HCT116 (cell line): ENCODE measurements at regions not wholly inside any gene's neighbourhood (a gene's known extent, or its start where the extent isn't known, plus 50 kb on each side); places are given as distances from the start of the nearest gene placed in this dataset.

Experiments used
- ATAC-seq: fragments of 200-7000 bp; cut with Tn5 transposase; 2 replicates; pipeline ENCODE4 v1.9.1; 2020; ENCODE audit warnings: mild to moderate bottlenecking, moderate library complexity
- BruUV-seq: library from RNA; stranded (reverse); fragments of 400-500 nt; replicated peaks from 2 replicates; lab custom pipeline; 2021; lab: Mats Ljungman, UMichigan
- CTCF ChIA-PET: fragments of 300-600 bp; sonication (Branson Sonifier 250); formaldehyde crosslinking; loops from one replicate; lab custom pipeline; 2021; ENCODE audit warnings: antibody characterized with exemption; lab: Charles Lee
- POLR2A ChIA-PET: fragments of 300-600, 350-600 bp; sonication (Branson Sonifier 250); formaldehyde crosslinking; loops from one replicate; lab custom pipeline; 2021; ENCODE audit warnings: antibody characterized with exemption; lab: Charles Lee
- RAD21 ChIA-PET, 2 experiments: fragments of 300-600 bp; sonication (Branson Sonifier 250); formaldehyde crosslinking; loops; one replicate each; lab custom pipeline; 2023; ENCODE audit warnings: low total read pairs in 2 of 2; ENCODE audit not compliant: uncharacterized antibody in 2 of 2, unreplicated experiment in 2 of 2, low non-redundant PET in 1 of 2; lab: Charles Lee
- DNase-seq: peaks from one replicate; pipeline ENCODE4 v3.0.0-alpha.2; 2010; ENCODE audit warnings: low read depth, low spot score
- H2AFZ ChIP-seq: fragments of 200-600 bp; shearing (Covaris generic), sonication (generic); 2 replicates; pipeline ENCODE4 v1.6.1; 2017; ENCODE audit warnings: low read depth, mixed run types, mixed read lengths, antibody characterized with exemption, low read length; ENCODE audit not compliant: poor library complexity, severe bottlenecking
- H3K27ac ChIP-seq: 2 replicates; pipeline ENCODE4 v1.5.1; 2012; ENCODE audit warnings: low read depth, low read length
- H3K27me3 ChIP-seq: fragments of 200-600 bp; sonication (generic); 2 replicates; pipeline ENCODE4 v1.6.1; 2016; ENCODE audit warnings: mixed run types, low read length, mixed read lengths; ENCODE audit not compliant: insufficient read depth
- H3K36me3 ChIP-seq, 2 experiments: fragments of 200-500 bp in 1 of 2; fragments of 200-600 bp in 1 of 2; sonication (Bioruptor generic) in 1 of 2; sonication (generic) in 1 of 2; 2 replicates each; pipeline versions ENCODE4 v1.5.1 to v1.6.1; 2014 to 2016; ENCODE audit warnings: low read length in 2 of 2, inconsistent platforms in 1 of 2, mixed read lengths in 1 of 2, mixed run types in 1 of 2; ENCODE audit not compliant: insufficient read depth in 2 of 2, control insufficient read depth in 1 of 2
- H3K4me1 ChIP-seq, 2 experiments: fragments of 200-600 bp in 1 of 2; sonication (generic) in 1 of 2; 2 replicates each; pipeline versions ENCODE4 v1.5.1 to v1.6.1; 2012 to 2017; ENCODE audit warnings: low read length in 2 of 2, inconsistent platforms in 1 of 2, mild to moderate bottlenecking in 1 of 2, mixed read lengths in 1 of 2, mixed run types in 1 of 2, moderate library complexity in 1 of 2; ENCODE audit not compliant: insufficient read depth in 2 of 2, control insufficient read depth in 1 of 2
- H3K4me2 ChIP-seq: fragments of 200-600 bp; sonication (generic); 2 replicates; pipeline ENCODE4 v1.6.1; 2017; ENCODE audit warnings: mixed run types, low read length, mixed read lengths
- H3K4me3 ChIP-seq, 2 experiments: fragments of 200-600 bp in 1 of 2; sonication (generic) in 1 of 2; replicated peaks in 1 of 2; 2 replicates each; pipeline ENCODE4 v1.5.1; 2011 to 2016; ENCODE audit warnings: low read length in 2 of 2, control low read depth in 1 of 2, low read depth in 1 of 2, mild to moderate bottlenecking in 1 of 2, mixed read lengths in 1 of 2, mixed run types in 1 of 2
- H3K79me2 ChIP-seq: fragments of 200-600 bp; sonication (generic); 2 replicates; pipeline ENCODE4 v1.6.1; 2017; ENCODE audit warnings: mild to moderate bottlenecking, mixed run types, low read length, moderate library complexity, mixed read lengths; ENCODE audit not compliant: insufficient read depth
- H3K9ac ChIP-seq: fragments of 200-600 bp; sonication (generic); 2 replicates; pipeline ENCODE4 v1.6.1; 2016; ENCODE audit warnings: low read length, mixed read lengths
- H3K9me2 ChIP-seq: fragments of 200-600 bp; sonication (generic), shearing (Covaris generic); 2 replicates; pipeline ENCODE4 v1.6.1; 2017; ENCODE audit warnings: mixed run types, mild to moderate bottlenecking, moderate library complexity; ENCODE audit not compliant: insufficient read depth
- H3K9me3 ChIP-seq, 2 experiments: fragments of 200-500 bp in 1 of 2; fragments of 200-600 bp in 1 of 2; sonication (Bioruptor generic) in 1 of 2; sonication (generic) in 1 of 2; 2 replicates each; pipeline ENCODE4 v1.6.1; 2014 to 2017; ENCODE audit warnings: low read length in 2 of 2, mixed read lengths in 2 of 2, inconsistent platforms in 1 of 2, low read depth in 1 of 2, mild to moderate bottlenecking in 1 of 2, mixed run types in 1 of 2, moderate library complexity in 1 of 2; ENCODE audit not compliant: control insufficient read depth in 1 of 2, insufficient read depth in 1 of 2
- H4K20me1 ChIP-seq: fragments of 200-600 bp; sonication (generic), shearing (Covaris generic); 2 replicates; pipeline ENCODE4 v1.6.1; 2017; ENCODE audit warnings: mixed run types, mild to moderate bottlenecking, moderate library complexity; ENCODE audit not compliant: insufficient read depth
- CEBPB ChIP-seq: IDR thresholded peaks from 2 replicates; pipeline ENCODE4 v1.6.1; 2012; ENCODE audit warnings: low read depth
- EGR1 ChIP-seq: IDR thresholded peaks from 2 replicates; pipeline ENCODE4 v1.6.1; 2012; ENCODE audit warnings: low read depth
- ELF1 ChIP-seq: IDR thresholded peaks from 2 replicates; pipeline ENCODE4 v1.6.1; 2012; ENCODE audit warnings: low read depth, borderline replicate concordance
- EZH2 ChIP-seq: fragments of 200-600 bp; sonication (generic); IDR thresholded peaks from 2 replicates; pipeline ENCODE4 v1.6.1; 2017; ENCODE audit warnings: antibody characterized with exemption, mixed run types
- EZH2phosphoT487 ChIP-seq: fragments of 200-600 bp; IDR thresholded peaks from 2 replicates; pipeline ENCODE4 v1.6.1; 2018; ENCODE audit warnings: antibody characterized with exemption, borderline replicate concordance
- FOSL1 ChIP-seq: IDR thresholded peaks from 2 replicates; pipeline ENCODE4 v1.6.1; 2012; ENCODE audit warnings: low read depth
- JUND ChIP-seq: IDR thresholded peaks from 2 replicates; pipeline ENCODE4 v1.6.1; 2012
- POLR2AphosphoS5 ChIP-seq: IDR thresholded peaks from 2 replicates; pipeline ENCODE4 v1.6.1; 2011; ENCODE audit warnings: mild to moderate bottlenecking, low read depth, low read length, moderate library complexity
- RAD21 ChIP-seq: IDR thresholded peaks from 2 replicates; pipeline ENCODE4 v1.6.1; 2012; ENCODE audit warnings: low read depth, mild to moderate bottlenecking
- SP1 ChIP-seq: IDR thresholded peaks from 2 replicates; pipeline ENCODE4 v1.6.1; 2012; ENCODE audit warnings: low read depth
- SRF ChIP-seq: IDR thresholded peaks from 2 replicates; pipeline ENCODE4 v1.6.1; 2012; ENCODE audit warnings: low read depth
- TCF7L2 ChIP-seq: IDR thresholded peaks from 2 replicates; pipeline ENCODE4 v1.7.0; 2011; ENCODE audit warnings: borderline replicate concordance, inconsistent platforms; ENCODE audit not compliant: insufficient read depth, insufficient read length; ENCODE audit errors: extremely low read depth
- YY1 ChIP-seq: IDR thresholded peaks from 2 replicates; pipeline ENCODE4 v1.6.1; 2011; ENCODE audit warnings: low read length, low read depth, moderate library complexity, mild to moderate bottlenecking; ENCODE audit not compliant: insufficient replicate concordance; ENCODE audit errors: extremely low read depth
- ZFX ChIP-seq: fragments of 450-650 bp; IDR thresholded peaks from 2 replicates; pipeline ENCODE4 v1.6.1; 2017
- ZNF274 ChIP-seq: fragments of 200-500 bp; sonication (Bioruptor generic); IDR thresholded peaks from 2 replicates; pipeline ENCODE4 v1.6.1; 2014; ENCODE audit warnings: mild to moderate bottlenecking, low read depth, low read length, inconsistent platforms
- intact Hi-C: fragments of 100-400 bp; cut with micrococcal nuclease; formaldehyde crosslinking; loops from 2 replicates; pipeline ENCODE4 v1.10.0; 2022
- TF ChIP-seq, protein P1 (sequence below): IDR thresholded peaks from 2 replicates; pipeline ENCODE4 v1.6.1; 2012
- TF ChIP-seq, protein P2 (sequence below), 3 experiments: fragments of 200-600 bp in 1 of 3; sonication (generic) in 1 of 3; IDR thresholded peaks in 2 of 3; conservative IDR thresholded peaks in 1 of 3; 2 replicates each; pipeline ENCODE4 v1.5.1; 2012 to 2017; ENCODE audit warnings: low read depth in 2 of 3, low read length in 2 of 3, antibody characterized with exemption in 1 of 3, borderline replicate concordance in 1 of 3, control low read depth in 1 of 3, mild to moderate bottlenecking in 1 of 3, mixed read lengths in 1 of 3, mixed run types in 1 of 3, moderate library complexity in 1 of 3; ENCODE audit not compliant: insufficient read depth in 1 of 3
- TF ChIP-seq, protein P3 (sequence below): IDR thresholded peaks from 2 replicates; pipeline ENCODE4 v1.6.1; 2012; ENCODE audit warnings: low read depth
- TF ChIP-seq, protein P4 (sequence below): IDR thresholded peaks from 2 replicates; pipeline ENCODE4 v1.6.1; 2011; ENCODE audit warnings: mild to moderate bottlenecking, low read length, moderate library complexity; ENCODE audit not compliant: insufficient replicate concordance; ENCODE audit errors: extremely low read depth

DNA sequence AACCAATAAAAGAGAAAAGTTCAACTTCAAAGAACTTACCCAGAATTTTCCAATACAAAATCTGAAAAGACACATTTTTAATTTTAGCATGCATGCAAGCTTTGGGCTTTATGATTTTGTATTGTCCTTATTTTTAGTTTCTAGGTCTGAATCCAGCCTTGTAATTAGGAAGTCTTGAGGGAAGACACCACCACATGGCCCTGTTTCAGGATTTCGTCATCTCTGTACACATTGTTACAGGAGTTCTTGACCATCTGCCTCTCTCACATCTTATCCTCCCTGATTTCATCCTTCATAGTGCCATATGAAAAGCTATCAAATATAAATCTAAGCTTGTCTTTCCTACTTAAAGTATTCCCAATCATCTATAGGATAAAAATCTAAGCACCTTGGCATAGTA, 176.1 kb downstream of the TXNL1 start:
- Histone ChIP-seq H2AFZ (no peak overlapping the region), H3K9ac (no peak overlapping the region), H3K4me2 (no peak overlapping the region), H4K20me1 (no peaks in the 10 kb centered on the region), H3K9me2 (no peaks in the 10 kb centered on the region), H3K79me2 (no peaks in the 10 kb centered on the region), H3K36me3 (no peaks in the 10 kb centered on the region), H3K4me1 (no peaks in the 10 kb centered on the region), H3K27ac (no peak overlapping the region), H3K27me3 (no peaks in the 10 kb centered on the region; the same call in 1 of the 2 replicates), H3K4me3 (no peak overlapping the region), H3K9me3 (peaks cover 0 to 5% of the 10 kb centered on the region in 2 experiments; a peak in 1 of 4 replicates)
- CTCF ChIA-PET: no interaction called here
- RAD21 ChIA-PET: no interaction called here
- BruUV-seq: no TSS peak
- DNase-seq: no peak
- no peak for ATAC-seq
- no peak for TF ChIP-seq YY1
- no peak for TF ChIP-seq EZH2phosphoT487
- no peak for TF ChIP-seq EZH2
- no peak for TF ChIP-seq ELF1
- TF ChIP-seq, protein P1, sequence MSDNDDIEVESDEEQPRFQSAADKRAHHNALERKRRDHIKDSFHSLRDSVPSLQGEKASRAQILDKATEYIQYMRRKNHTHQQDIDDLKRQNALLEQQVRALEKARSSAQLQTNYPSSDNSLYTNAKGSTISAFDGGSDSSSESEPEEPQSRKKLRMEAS: no peak
- TF ChIP-seq FOSL1: no peak
- TF ChIP-seq, protein P2, sequence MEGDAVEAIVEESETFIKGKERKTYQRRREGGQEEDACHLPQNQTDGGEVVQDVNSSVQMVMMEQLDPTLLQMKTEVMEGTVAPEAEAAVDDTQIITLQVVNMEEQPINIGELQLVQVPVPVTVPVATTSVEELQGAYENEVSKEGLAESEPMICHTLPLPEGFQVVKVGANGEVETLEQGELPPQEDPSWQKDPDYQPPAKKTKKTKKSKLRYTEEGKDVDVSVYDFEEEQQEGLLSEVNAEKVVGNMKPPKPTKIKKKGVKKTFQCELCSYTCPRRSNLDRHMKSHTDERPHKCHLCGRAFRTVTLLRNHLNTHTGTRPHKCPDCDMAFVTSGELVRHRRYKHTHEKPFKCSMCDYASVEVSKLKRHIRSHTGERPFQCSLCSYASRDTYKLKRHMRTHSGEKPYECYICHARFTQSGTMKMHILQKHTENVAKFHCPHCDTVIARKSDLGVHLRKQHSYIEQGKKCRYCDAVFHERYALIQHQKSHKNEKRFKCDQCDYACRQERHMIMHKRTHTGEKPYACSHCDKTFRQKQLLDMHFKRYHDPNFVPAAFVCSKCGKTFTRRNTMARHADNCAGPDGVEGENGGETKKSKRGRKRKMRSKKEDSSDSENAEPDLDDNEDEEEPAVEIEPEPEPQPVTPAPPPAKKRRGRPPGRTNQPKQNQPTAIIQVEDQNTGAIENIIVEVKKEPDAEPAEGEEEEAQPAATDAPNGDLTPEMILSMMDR (IDR thresholded peaks at IDR 0.05 in 2 of 3, conservative IDR thresholded peaks at IDR 0.05 in 1 of 3; ENCODE audit: borderline replicate concordance in 1 of 3, insufficient read depth in 1 of 3, low read depth in 2 of 3, low read length in 2 of 3): no peak
- no peak for TF ChIP-seq CEBPB
- no peak for TF ChIP-seq TCF7L2
- TF ChIP-seq, protein P3, sequence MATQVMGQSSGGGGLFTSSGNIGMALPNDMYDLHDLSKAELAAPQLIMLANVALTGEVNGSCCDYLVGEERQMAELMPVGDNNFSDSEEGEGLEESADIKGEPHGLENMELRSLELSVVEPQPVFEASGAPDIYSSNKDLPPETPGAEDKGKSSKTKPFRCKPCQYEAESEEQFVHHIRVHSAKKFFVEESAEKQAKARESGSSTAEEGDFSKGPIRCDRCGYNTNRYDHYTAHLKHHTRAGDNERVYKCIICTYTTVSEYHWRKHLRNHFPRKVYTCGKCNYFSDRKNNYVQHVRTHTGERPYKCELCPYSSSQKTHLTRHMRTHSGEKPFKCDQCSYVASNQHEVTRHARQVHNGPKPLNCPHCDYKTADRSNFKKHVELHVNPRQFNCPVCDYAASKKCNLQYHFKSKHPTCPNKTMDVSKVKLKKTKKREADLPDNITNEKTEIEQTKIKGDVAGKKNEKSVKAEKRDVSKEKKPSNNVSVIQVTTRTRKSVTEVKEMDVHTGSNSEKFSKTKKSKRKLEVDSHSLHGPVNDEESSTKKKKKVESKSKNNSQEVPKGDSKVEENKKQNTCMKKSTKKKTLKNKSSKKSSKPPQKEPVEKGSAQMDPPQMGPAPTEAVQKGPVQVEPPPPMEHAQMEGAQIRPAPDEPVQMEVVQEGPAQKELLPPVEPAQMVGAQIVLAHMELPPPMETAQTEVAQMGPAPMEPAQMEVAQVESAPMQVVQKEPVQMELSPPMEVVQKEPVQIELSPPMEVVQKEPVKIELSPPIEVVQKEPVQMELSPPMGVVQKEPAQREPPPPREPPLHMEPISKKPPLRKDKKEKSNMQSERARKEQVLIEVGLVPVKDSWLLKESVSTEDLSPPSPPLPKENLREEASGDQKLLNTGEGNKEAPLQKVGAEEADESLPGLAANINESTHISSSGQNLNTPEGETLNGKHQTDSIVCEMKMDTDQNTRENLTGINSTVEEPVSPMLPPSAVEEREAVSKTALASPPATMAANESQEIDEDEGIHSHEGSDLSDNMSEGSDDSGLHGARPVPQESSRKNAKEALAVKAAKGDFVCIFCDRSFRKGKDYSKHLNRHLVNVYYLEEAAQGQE: no peak
- TF ChIP-seq RAD21: no peak
- no peak for TF ChIP-seq JUND
- TF ChIP-seq POLR2AphosphoS5: no peak
- TF ChIP-seq SP1: no peak
- TF ChIP-seq ZNF274: no peak
- no peak for TF ChIP-seq EGR1
- TF ChIP-seq, protein P4, sequence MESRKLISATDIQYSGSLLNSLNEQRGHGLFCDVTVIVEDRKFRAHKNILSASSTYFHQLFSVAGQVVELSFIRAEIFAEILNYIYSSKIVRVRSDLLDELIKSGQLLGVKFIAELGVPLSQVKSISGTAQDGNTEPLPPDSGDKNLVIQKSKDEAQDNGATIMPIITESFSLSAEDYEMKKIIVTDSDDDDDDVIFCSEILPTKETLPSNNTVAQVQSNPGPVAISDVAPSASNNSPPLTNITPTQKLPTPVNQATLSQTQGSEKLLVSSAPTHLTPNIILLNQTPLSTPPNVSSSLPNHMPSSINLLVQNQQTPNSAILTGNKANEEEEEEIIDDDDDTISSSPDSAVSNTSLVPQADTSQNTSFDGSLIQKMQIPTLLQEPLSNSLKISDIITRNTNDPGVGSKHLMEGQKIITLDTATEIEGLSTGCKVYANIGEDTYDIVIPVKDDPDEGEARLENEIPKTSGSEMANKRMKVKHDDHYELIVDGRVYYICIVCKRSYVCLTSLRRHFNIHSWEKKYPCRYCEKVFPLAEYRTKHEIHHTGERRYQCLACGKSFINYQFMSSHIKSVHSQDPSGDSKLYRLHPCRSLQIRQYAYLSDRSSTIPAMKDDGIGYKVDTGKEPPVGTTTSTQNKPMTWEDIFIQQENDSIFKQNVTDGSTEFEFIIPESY: no peak
- TF ChIP-seq ZFX: no peak
- no peak for TF ChIP-seq SRF
- POLR2A ChIA-PET: no interaction called here
- intact Hi-C loops: no loop called here
